ENCODE measurements at regions not wholly inside any gene's neighbourhood (a gene's known extent, or its start where the extent isn't known, plus 50 kb on each side); places are given as distances from the start of the nearest gene placed in this dataset.
"Not testable (repeated sequence)": the region's sequence is repeated elsewhere in the genome, so short reads cannot be mapped to it uniquely, and the experiment has no call there.

GRCh38 chr5:68843624-68844364 lies 250.0 kb upstream of the SLC30A5 start:
- Histone ChIP-seq H3K4me3 (ENCODE audit: low read depth in 1 of 2, low read length in 2 of 2) (no peak overlapping the region), H3K9me3 (ENCODE audit: low read length) (no peaks in the 10 kb centered on the region), H3K27ac (ENCODE audit: low read depth, low read length) (no peak overlapping the region), H3K9ac (ENCODE audit: low read length) (no peak overlapping the region), H3K4me1 (ENCODE audit: insufficient read depth, low read length) (peaks cover 12% of the 10 kb centered on the region), H3K27me3 (ENCODE audit: control insufficient read depth in 1 of 2, insufficient read depth in 2 of 2, low read length in 2 of 2) (no peaks in the 10 kb centered on the region), H3K36me3 (ENCODE audit: insufficient read depth, low read length) (no peaks in the 10 kb centered on the region)

- no peaks in the 10 kb centered on the region for H3K27me3 ChIP-seq (ENCODE audit: control insufficient read depth in 1 of 2, insufficient read depth in 2 of 2, low read length in 2 of 2)
- H3K4me1 ChIP-seq (ENCODE audit: insufficient read depth, low read length): peaks cover 12% of the 10 kb centered on the region
- no peaks in the 10 kb centered on the region for H3K36me3 ChIP-seq (ENCODE audit: insufficient read depth, low read length)
- no peak overlapping the region for H3K9ac ChIP-seq (ENCODE audit: low read length)
- no peaks in the 10 kb centered on the region for H3K9me3 ChIP-seq (ENCODE audit: low read length)
- no peak overlapping the region for H3K4me3 ChIP-seq (ENCODE audit: low read depth in 1 of 2, low read length in 2 of 2)
- no peak overlapping the region for H3K27ac ChIP-seq (ENCODE audit: low read depth, low read length)
These were observed 248.7 kb upstream of the SLC30A5 start for GRCh38 chr5:68845131-68845530.

DNA sequence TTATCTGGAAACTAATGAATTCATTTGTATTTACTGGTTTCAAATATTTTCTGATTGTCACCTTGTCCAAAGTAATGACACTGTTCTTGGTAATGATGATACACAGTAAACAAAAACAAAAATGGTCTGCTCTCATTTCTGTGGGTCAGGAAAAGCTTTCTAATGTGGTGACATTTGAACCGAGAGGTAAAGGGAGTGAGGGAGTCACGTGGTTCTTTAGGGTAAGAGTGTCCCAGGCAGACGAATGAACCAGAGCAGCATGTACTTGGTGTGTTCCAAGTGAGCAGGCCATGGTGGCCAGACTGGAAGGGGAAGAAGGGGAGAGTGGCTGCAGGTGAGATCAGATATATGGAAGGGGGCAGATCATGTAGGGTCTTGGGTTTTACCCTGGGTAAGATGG lies 247.0 kb upstream of the SLC30A5 start:
- H3K9ac ChIP-seq (ENCODE audit: low read length): no peak overlapping the region
- no peak overlapping the region for H3K4me3 ChIP-seq (ENCODE audit: low read depth in 1 of 2, low read length in 2 of 2)
- H3K27me3 ChIP-seq (ENCODE audit: control insufficient read depth in 1 of 2, insufficient read depth in 2 of 2, low read length in 2 of 2): no peaks in the 10 kb centered on the region
- peaks cover 12% of the 10 kb centered on the region for H3K4me1 ChIP-seq (ENCODE audit: insufficient read depth, low read length)
- H3K9me3 ChIP-seq (ENCODE audit: low read length): no peaks in the 10 kb centered on the region
- H3K36me3 ChIP-seq (ENCODE audit: insufficient read depth, low read length): no peaks in the 10 kb centered on the region
- H3K27ac ChIP-seq (ENCODE audit: low read depth, low read length): no peak overlapping the region

DNA sequence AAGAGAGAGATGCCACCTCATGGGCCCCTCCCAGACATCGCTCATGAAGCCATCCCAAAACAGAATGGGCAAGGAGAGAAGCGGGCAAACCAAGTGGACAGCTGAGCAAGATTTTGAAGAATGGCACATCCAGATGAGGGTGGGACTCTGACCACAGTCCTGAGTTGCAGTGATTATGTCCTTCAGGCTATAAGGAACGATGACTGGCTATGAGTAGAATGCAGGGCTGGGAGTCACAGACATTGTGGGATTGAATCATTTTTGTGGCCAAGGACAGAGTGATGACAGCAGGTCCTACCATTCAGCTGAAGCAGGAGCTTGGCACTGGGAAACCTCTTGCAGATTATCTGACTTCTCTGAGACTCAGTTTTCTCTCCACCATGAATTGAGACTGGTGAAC lies 245.7 kb upstream of the SLC30A5 start:
- no peaks in the 10 kb centered on the region for H3K27me3 ChIP-seq (ENCODE audit: control insufficient read depth in 1 of 2, insufficient read depth in 2 of 2, low read length in 2 of 2)
- no peak overlapping the region for H3K4me3 ChIP-seq (ENCODE audit: low read depth in 1 of 2, low read length in 2 of 2)
- no peak overlapping the region for H3K27ac ChIP-seq (ENCODE audit: low read depth, low read length)

GRCh38 chr5:68849103-68849502 lies 244.7 kb upstream of the SLC30A5 start:
- Histone ChIP-seq H3K4me1 (ENCODE audit: insufficient read depth, low read length) (peaks cover 11% of the 10 kb centered on the region), H3K9ac (ENCODE audit: low read length) (no peak overlapping the region), H3K27me3 (ENCODE audit: control insufficient read depth in 1 of 2, insufficient read depth in 2 of 2, low read length in 2 of 2) (no peaks in the 10 kb centered on the region), H3K36me3 (ENCODE audit: insufficient read depth, low read length) (no peaks in the 10 kb centered on the region), H3K9me3 (ENCODE audit: low read length) (no peaks in the 10 kb centered on the region), H3K27ac (ENCODE audit: low read depth, low read length) (no peak overlapping the region), H3K4me3 (ENCODE audit: low read depth in 1 of 2, low read length in 2 of 2) (no peak overlapping the region)

More for the DNA sequence above, 245.7 kb upstream of the SLC30A5 start:
- Histone ChIP-seq H3K9ac (ENCODE audit: low read length) (no peak overlapping the region), H3K36me3 (ENCODE audit: insufficient read depth, low read length) (no peaks in the 10 kb centered on the region), H3K9me3 (ENCODE audit: low read length) (no peaks in the 10 kb centered on the region), H3K4me1 (ENCODE audit: insufficient read depth, low read length) (peaks cover 12% of the 10 kb centered on the region)

DNA sequence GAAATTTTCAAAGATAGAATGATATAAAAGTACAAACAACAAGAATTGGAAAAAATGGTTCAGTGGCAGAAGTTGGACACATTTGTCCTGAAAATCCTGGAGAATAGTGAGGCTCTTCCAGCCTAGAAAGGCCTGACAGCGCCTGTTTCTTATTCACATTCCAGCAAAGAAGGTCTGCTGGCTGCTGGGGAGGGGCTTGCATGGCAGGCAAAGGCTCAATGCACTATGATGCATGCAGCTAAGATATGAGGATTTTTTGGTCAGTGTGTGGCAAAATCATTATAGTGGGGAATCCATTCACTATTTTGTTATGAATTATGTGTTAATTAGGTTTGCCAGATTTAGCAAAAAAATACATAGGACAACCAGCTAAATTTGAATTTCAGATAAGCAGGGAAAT lies 243.9 kb upstream of the SLC30A5 start:
- no peaks in the 10 kb centered on the region for H3K36me3 ChIP-seq (ENCODE audit: insufficient read depth, low read length)
- no peak overlapping the region for H3K9ac ChIP-seq (ENCODE audit: low read length)
- peaks cover 3% of the 10 kb centered on the region for H3K4me1 ChIP-seq (ENCODE audit: insufficient read depth, low read length)
- no peak overlapping the region for H3K4me3 ChIP-seq (ENCODE audit: low read depth in 1 of 2, low read length in 2 of 2)
- H3K27me3 ChIP-seq (ENCODE audit: control insufficient read depth in 1 of 2, insufficient read depth in 2 of 2, low read length in 2 of 2): no peaks in the 10 kb centered on the region
- H3K9me3 ChIP-seq (ENCODE audit: low read length): no peaks in the 10 kb centered on the region
- no peak overlapping the region for H3K27ac ChIP-seq (ENCODE audit: low read depth, low read length)

DNA sequence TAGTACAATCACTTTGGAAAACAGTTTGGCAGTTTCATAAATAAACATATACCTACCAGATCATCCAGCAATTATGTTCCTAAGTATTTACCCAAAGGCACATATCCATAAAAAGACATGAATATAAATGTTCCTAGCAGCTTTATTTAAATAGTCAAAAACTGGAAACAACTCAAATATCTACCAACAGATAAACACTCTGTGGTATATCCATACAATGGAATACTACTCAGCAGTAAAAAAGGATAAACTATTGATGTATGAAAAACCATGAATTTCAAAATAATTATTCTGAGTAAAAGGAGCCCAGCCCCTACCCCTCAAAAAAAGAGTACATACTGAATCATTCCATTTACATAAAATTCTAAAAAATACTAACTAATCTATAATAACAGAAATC lies 232.7 kb upstream of the SLC30A5 start:
- no peaks in the 10 kb centered on the region for H3K27me3 ChIP-seq (ENCODE audit: control insufficient read depth in 1 of 2, insufficient read depth in 2 of 2, low read length in 2 of 2)
- H3K4me3 ChIP-seq (ENCODE audit: low read depth in 1 of 2, low read length in 2 of 2): no peak overlapping the region
- no peak overlapping the region for H3K27ac ChIP-seq (ENCODE audit: low read depth, low read length)
- no peaks in the 10 kb centered on the region for H3K4me1 ChIP-seq (ENCODE audit: insufficient read depth, low read length)
- H3K36me3 ChIP-seq (ENCODE audit: insufficient read depth, low read length): no peaks in the 10 kb centered on the region
- no peaks in the 10 kb centered on the region for H3K9me3 ChIP-seq (ENCODE audit: low read length)
- H3K9ac ChIP-seq (ENCODE audit: low read length): no peak overlapping the region

GRCh38 chr5:68862560-68862959 lies 231.3 kb upstream of the SLC30A5 start:
- Histone ChIP-seq H3K4me3 (ENCODE audit: low read depth in 1 of 2, low read length in 2 of 2) (no peak overlapping the region), H3K9ac (ENCODE audit: low read length) (no peak overlapping the region), H3K9me3 (ENCODE audit: low read length) (no peaks in the 10 kb centered on the region), H3K27ac (ENCODE audit: low read depth, low read length) (no peak overlapping the region), H3K36me3 (ENCODE audit: insufficient read depth, low read length) (no peaks in the 10 kb centered on the region), H3K27me3 (ENCODE audit: control insufficient read depth in 1 of 2, insufficient read depth in 2 of 2, low read length in 2 of 2) (no peaks in the 10 kb centered on the region), H3K4me1 (ENCODE audit: insufficient read depth, low read length) (no peaks in the 10 kb centered on the region)

- not testable (repeated sequence) for H3K27me3 ChIP-seq (ENCODE audit: control insufficient read depth in 1 of 2, insufficient read depth in 2 of 2, low read length in 2 of 2); H3K27ac ChIP-seq (ENCODE audit: low read depth, low read length); H3K9me3 ChIP-seq (ENCODE audit: low read length)
These were observed 228.6 kb upstream of the SLC30A5 start for GRCh38 chr5:68865192-68865591.

DNA sequence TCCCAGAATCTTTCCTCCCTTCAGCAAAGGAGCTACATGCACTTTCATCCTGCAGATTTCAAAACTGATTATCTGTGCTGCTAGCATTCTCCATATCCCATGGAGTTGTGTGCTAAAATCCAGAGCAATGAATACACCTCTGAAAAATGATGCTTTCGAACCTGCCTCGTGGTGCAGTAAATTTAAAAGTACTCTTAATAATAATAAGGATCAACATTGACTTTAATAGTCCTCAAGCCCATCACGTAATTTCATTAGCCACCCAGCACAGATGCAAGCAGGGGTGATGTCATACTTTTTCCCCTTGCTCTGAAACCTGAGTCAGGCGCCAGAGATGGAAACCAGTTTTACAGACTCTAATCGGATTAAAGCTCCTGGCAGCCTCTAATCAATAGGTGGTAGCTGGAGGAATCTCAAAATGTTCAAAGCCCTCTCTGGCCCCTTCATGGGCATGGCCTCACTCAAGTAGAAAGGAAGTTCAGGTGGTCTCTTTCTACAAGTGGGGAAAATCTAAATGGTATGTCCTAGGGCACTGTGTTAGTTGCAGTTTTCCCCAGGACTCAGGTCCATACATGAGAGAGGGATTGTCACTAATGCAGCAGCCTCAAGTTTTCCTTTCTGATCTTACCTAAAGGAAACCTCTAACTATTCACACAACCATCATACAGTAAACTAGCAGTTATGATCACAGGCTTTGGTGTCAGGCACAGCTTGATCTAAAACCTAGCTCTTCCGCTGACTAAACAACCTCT lies 221.6 kb upstream of the SLC30A5 start:
- no peaks in the 10 kb centered on the region for H3K36me3 ChIP-seq (ENCODE audit: insufficient read depth, low read length)
- H3K4me1 ChIP-seq (ENCODE audit: insufficient read depth, low read length): no peaks in the 10 kb centered on the region
- no peaks in the 10 kb centered on the region for H3K27me3 ChIP-seq (ENCODE audit: control insufficient read depth in 1 of 2, insufficient read depth in 2 of 2, low read length in 2 of 2)
- H3K9me3 ChIP-seq (ENCODE audit: low read length): no peaks in the 10 kb centered on the region
- H3K9ac ChIP-seq (ENCODE audit: low read length): no peak overlapping the region
- H3K4me3 ChIP-seq (ENCODE audit: low read depth in 1 of 2, low read length in 2 of 2): no peak overlapping the region
- no peak overlapping the region for H3K27ac ChIP-seq (ENCODE audit: low read depth, low read length)

More at GRCh38 chr5:68865192-68865591, 228.6 kb upstream of the SLC30A5 start:
- H3K9ac ChIP-seq (ENCODE audit: low read length); H3K4me1 ChIP-seq (ENCODE audit: insufficient read depth, low read length); H3K4me3 ChIP-seq (ENCODE audit: low read depth in 1 of 2, low read length in 2 of 2); H3K36me3 ChIP-seq (ENCODE audit: insufficient read depth, low read length): not testable (repeated sequence)

DNA sequence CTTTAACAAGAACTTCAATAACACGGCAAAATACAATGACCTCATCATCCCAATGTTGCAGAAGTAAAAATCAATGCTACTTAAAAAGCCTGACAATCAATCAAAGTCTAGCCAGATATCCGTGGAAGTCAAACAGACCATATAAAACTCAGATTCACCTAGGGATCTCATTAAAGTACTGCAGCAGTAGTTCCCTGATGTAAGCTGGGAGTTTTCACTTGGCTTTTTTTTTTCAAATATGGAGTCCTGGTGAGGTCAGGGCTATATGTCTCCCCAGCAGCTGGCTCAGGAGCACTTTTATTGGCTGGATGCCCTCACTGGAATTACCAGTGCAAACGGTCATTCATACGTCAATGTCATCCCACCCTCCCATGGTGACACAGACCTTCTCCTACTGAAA lies 220.6 kb upstream of the SLC30A5 start:
- H3K4me1 ChIP-seq (ENCODE audit: insufficient read depth, low read length): no peaks in the 10 kb centered on the region
- H3K9ac ChIP-seq (ENCODE audit: low read length): no peak overlapping the region
- no peaks in the 10 kb centered on the region for H3K27me3 ChIP-seq (ENCODE audit: control insufficient read depth in 1 of 2, insufficient read depth in 2 of 2, low read length in 2 of 2)

DNA sequence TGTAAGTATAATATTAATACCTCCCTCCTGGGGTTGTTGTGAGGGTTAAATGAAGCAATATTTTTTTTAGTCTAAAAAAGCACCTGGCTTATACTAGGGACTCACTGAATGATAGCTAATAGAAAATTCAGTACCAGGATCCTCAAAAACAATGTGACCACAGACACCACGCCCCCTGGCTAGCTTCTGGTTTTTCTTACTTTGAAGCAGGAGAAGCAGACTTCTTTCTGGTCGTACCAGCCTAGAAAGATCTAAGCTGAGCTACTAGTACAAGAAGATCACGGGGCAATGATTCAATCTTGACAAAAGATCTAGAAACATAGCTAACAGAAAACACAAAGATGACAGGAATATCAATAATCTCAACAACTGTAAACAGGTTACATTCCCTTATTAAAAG lies 218.5 kb upstream of the SLC30A5 start:
- no peaks in the 10 kb centered on the region for H3K36me3 ChIP-seq (ENCODE audit: insufficient read depth, low read length)
- no peaks in the 10 kb centered on the region for H3K4me1 ChIP-seq (ENCODE audit: insufficient read depth, low read length)
- H3K9ac ChIP-seq (ENCODE audit: low read length): no peak overlapping the region
- H3K9me3 ChIP-seq (ENCODE audit: low read length): no peaks in the 10 kb centered on the region
- no peaks in the 10 kb centered on the region for H3K27me3 ChIP-seq (ENCODE audit: control insufficient read depth in 1 of 2, insufficient read depth in 2 of 2, low read length in 2 of 2)
- no peak overlapping the region for H3K4me3 ChIP-seq (ENCODE audit: low read depth in 1 of 2, low read length in 2 of 2)
- no peak overlapping the region for H3K27ac ChIP-seq (ENCODE audit: low read depth, low read length)

More for the DNA sequence above, 220.6 kb upstream of the SLC30A5 start:
- Histone ChIP-seq H3K4me3 (ENCODE audit: low read depth in 1 of 2, low read length in 2 of 2) (no peak overlapping the region), H3K27ac (ENCODE audit: low read depth, low read length) (no peak overlapping the region), H3K36me3 (ENCODE audit: insufficient read depth, low read length) (no peaks in the 10 kb centered on the region), H3K9me3 (ENCODE audit: low read length) (no peaks in the 10 kb centered on the region)
